GM12891 (cell line): ENCODE measurements at regions not wholly inside any gene's neighbourhood (a gene's known extent, or its start where the extent isn't known, plus 50 kb on each side); places are given as distances from the start of the nearest gene placed in this dataset.

ENCODE experiments used
- POLR2A ChIP-seq: IDR thresholded peaks from 2 replicates; pipeline ENCODE4 v1.6.1; 2011; ENCODE audit warnings: low read depth, low read length, control low read depth
- POLR2AphosphoS5 ChIP-seq: IDR thresholded peaks from 2 replicates; pipeline ENCODE4 v1.6.1; 2011; ENCODE audit warnings: low read depth, low read length, control low read depth

GRCh38 chr2:236318401-236318800, 54.2 kb upstream of the ASB18 start:
- TF ChIP-seq POLR2AphosphoS5 (no peak), POLR2A (no peak)
